Liver (tissue), 9 donors: ENCODE measurements at regions not wholly inside any gene's neighbourhood (a gene's known extent, or its start where the extent isn't known, plus 50 kb on each side); places are given as distances from the start of the nearest gene placed in this dataset.

Experiments used
- DNase-seq: peaks from one replicate; pipeline ENCODE4 v3.0.0-alpha.2; 2017; ENCODE audit warnings: low spot score
- H3K27ac ChIP-seq, 2 donors: one replicate each; pipeline ENCODE4 v1.7.0; 2013; ENCODE audit warnings: inconsistent platforms in 2 of 2, low read length in 2 of 2, control low read depth in 1 of 2, low read depth in 1 of 2, mild to moderate bottlenecking in 1 of 2
- H3K27me3 ChIP-seq, 4 donors: one replicate each; pipeline versions ENCODE4 v1.6.1 to v1.7.0; 2013; ENCODE audit warnings: low read length in 3 of 4, inconsistent platforms in 1 of 4, mild to moderate bottlenecking in 1 of 4, moderate library complexity in 1 of 4; ENCODE audit not compliant: control insufficient read depth in 4 of 4, insufficient read depth in 4 of 4
- H3K36me3 ChIP-seq, 4 donors: one replicate each; pipeline versions ENCODE4 v1.6.1 to v1.7.0; 2013; ENCODE audit warnings: low read length in 3 of 4, mild to moderate bottlenecking in 3 of 4, low read depth in 1 of 4, moderate library complexity in 1 of 4; ENCODE audit not compliant: control insufficient read depth in 4 of 4, insufficient read depth in 3 of 4
- H3K4me1 ChIP-seq, 4 donors: one replicate each; pipeline versions ENCODE4 v1.6.1 to v1.7.0; 2013; ENCODE audit warnings: low read length in 3 of 4, mild to moderate bottlenecking in 3 of 4, moderate library complexity in 1 of 4; ENCODE audit not compliant: control insufficient read depth in 4 of 4, insufficient read depth in 4 of 4
- H3K4me3 ChIP-seq, 3 donors: one replicate each; pipeline versions ENCODE4 v1.6.1 to v1.7.0; 2013; ENCODE audit warnings: low read length in 3 of 3, control low read depth in 1 of 3, low read depth in 1 of 3, mild to moderate bottlenecking in 1 of 3
- H3K9ac ChIP-seq, 2 donors: one replicate each; pipeline ENCODE4 v1.7.0; 2013; ENCODE audit warnings: low read length in 2 of 2, mild to moderate bottlenecking in 2 of 2, moderate library complexity in 2 of 2, control low read depth in 1 of 2, low read depth in 1 of 2
- H3K9me3 ChIP-seq, 4 donors: one replicate each; pipeline versions ENCODE4 v1.6.1 to v1.7.0; 2013; ENCODE audit warnings: low read length in 3 of 4; ENCODE audit not compliant: control insufficient read depth in 4 of 4
- FOXA1 ChIP-seq: IDR thresholded peaks from 2 replicates; pipeline ENCODE4 v1.6.1; 2016; ENCODE audit warnings: antibody characterized with exemption
- GABPA ChIP-seq, 2 donors: IDR thresholded peaks in 1 of 2; conservative IDR thresholded peaks in 1 of 2; 2 replicates each; pipeline ENCODE4 v1.6.1; 2016; ENCODE audit warnings: antibody characterized with exemption in 2 of 2, mild to moderate bottlenecking in 1 of 2, moderate library complexity in 1 of 2
- NR2F2 ChIP-seq: IDR thresholded peaks from 2 replicates; pipeline ENCODE4 v1.6.1; 2016; ENCODE audit warnings: antibody characterized with exemption
- RAD21 ChIP-seq, 2 donors: IDR thresholded peaks; 2 replicates each; pipeline ENCODE4 v1.6.1; 2016; ENCODE audit warnings: antibody characterized with exemption in 2 of 2, mild to moderate bottlenecking in 2 of 2
- RXRA ChIP-seq, 2 donors: IDR thresholded peaks; 2 replicates each; pipeline ENCODE4 v1.6.1; 2017 to 2018; ENCODE audit warnings: antibody characterized with exemption in 2 of 2, mild to moderate bottlenecking in 1 of 2
- SP1 ChIP-seq: IDR thresholded peaks from 2 replicates; pipeline ENCODE4 v1.6.1; 2018; ENCODE audit warnings: antibody characterized with exemption, mild to moderate bottlenecking
- WGBS: extraction: QIAGEN DNeasy Blood & Tissue Kit; methylation state at CpG from one replicate; pipeline ENCODE4 v1.1.7; 2013; 5-methylcytosine and 5-hydroxymethylcytosine counted together
- small RNA-seq: library from RNA; depleted of rRNA; stranded (forward); fragments of <200 nt; gene quantifications from one replicate; pipeline ENCODE3, GENCODE V24; 2014
- TF ChIP-seq, protein P1 (sequence below): IDR thresholded peaks from 2 replicates; pipeline ENCODE4 v1.6.1; 2016; ENCODE audit warnings: antibody characterized with exemption
- TF ChIP-seq, protein P2 (sequence below): IDR thresholded peaks from 2 replicates; pipeline ENCODE4 v1.6.1; 2016; ENCODE audit warnings: antibody characterized with exemption
- TF ChIP-seq, protein P3 (sequence below): fragments of 150-350 bp; IDR thresholded peaks from 2 replicates; pipeline ENCODE4 v1.5.1; 2017; ENCODE audit warnings: improper control_type of control experiment, low read depth, low read length; ENCODE audit not compliant: missing input control
- TF ChIP-seq, protein P4 (sequence below): IDR thresholded peaks from 2 replicates; pipeline ENCODE4 v1.6.1; 2016; ENCODE audit warnings: antibody characterized with exemption, mild to moderate bottlenecking
- donor health status: healthy.
- donor health status: healthy.
- donor health status: healthy.
- donor health status: healthy.
- donor health status: healthy.

DNA sequence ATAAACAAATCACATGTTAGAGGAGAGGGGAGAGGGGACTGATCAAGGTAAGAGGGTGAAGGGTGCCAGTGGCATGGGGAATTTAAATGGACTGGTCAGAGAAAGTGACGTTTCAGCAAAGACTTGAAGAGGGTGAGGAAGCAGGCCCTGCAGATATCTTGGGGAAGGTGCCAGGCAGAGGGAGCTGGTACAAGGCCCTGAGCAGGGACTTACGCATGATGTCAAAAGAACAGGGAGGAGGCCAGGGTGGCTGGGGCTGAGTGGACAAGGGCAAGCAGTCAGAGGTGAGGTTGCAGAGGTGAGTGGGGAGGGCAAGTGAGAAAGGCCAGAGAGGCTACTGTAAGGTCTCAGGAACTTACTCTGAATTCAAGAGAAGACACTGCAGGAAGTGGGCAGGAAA is 53.3 kb upstream of the RMP24 start:
- TF ChIP-seq NR2F2 (no peak), SP1 (no peak), GABPA (IDR thresholded peaks at IDR 0.05 in 1 of 2, conservative IDR thresholded peaks at IDR 0.05 in 1 of 2) (no peak)
- WGBS, result 78% methylated on average over 2 of the region's 2 CpGs

DNA sequence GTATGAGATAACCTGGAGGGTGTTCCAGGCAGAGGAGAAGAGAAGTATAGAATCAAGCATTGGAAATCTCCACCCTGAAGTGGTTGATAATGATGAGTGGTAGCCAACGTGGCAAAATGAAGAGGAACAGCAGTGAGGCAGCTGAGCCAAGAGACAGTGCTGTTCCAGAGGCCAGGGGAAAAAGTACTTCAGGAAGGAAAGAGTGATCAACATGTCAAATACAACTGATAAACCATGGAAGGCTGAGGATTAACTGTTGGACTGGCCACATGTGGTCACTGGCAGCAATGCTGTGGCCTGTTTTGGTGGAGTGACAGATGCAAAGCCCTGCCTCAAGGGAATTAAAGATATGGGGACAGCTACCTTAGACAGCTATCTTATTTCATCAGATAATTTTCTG is 51.9 kb upstream of the RMP24 start:
- no peaks in the 10 kb centered on the region for H3K4me1 ChIP-seq
- no peak overlapping the region for H3K4me3 ChIP-seq
- no peaks in the 10 kb centered on the region for H3K36me3 ChIP-seq
- H3K27me3 ChIP-seq, result peaks cover 0 to 6% (median 0%) of the 10 kb centered on the region in 4 donors
- H3K9ac ChIP-seq, result no peak overlapping the region
- TF ChIP-seq FOXA1 (no peak), NR2F2 (no peak), SP1 (no peak), RXRA (IDR thresholded peaks at IDR 0.05) (no peak), RAD21 (IDR thresholded peaks at IDR 0.05) (no peak)
- TF ChIP-seq, protein P1, sequence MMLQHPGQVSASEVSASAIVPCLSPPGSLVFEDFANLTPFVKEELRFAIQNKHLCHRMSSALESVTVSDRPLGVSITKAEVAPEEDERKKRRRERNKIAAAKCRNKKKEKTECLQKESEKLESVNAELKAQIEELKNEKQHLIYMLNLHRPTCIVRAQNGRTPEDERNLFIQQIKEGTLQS, result no peak
- TF ChIP-seq, protein P2, sequence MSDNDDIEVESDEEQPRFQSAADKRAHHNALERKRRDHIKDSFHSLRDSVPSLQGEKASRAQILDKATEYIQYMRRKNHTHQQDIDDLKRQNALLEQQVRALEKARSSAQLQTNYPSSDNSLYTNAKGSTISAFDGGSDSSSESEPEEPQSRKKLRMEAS, result no peak
- TF ChIP-seq, protein P3, sequence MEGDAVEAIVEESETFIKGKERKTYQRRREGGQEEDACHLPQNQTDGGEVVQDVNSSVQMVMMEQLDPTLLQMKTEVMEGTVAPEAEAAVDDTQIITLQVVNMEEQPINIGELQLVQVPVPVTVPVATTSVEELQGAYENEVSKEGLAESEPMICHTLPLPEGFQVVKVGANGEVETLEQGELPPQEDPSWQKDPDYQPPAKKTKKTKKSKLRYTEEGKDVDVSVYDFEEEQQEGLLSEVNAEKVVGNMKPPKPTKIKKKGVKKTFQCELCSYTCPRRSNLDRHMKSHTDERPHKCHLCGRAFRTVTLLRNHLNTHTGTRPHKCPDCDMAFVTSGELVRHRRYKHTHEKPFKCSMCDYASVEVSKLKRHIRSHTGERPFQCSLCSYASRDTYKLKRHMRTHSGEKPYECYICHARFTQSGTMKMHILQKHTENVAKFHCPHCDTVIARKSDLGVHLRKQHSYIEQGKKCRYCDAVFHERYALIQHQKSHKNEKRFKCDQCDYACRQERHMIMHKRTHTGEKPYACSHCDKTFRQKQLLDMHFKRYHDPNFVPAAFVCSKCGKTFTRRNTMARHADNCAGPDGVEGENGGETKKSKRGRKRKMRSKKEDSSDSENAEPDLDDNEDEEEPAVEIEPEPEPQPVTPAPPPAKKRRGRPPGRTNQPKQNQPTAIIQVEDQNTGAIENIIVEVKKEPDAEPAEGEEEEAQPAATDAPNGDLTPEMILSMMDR, result no peak
- TF ChIP-seq, protein P4, sequence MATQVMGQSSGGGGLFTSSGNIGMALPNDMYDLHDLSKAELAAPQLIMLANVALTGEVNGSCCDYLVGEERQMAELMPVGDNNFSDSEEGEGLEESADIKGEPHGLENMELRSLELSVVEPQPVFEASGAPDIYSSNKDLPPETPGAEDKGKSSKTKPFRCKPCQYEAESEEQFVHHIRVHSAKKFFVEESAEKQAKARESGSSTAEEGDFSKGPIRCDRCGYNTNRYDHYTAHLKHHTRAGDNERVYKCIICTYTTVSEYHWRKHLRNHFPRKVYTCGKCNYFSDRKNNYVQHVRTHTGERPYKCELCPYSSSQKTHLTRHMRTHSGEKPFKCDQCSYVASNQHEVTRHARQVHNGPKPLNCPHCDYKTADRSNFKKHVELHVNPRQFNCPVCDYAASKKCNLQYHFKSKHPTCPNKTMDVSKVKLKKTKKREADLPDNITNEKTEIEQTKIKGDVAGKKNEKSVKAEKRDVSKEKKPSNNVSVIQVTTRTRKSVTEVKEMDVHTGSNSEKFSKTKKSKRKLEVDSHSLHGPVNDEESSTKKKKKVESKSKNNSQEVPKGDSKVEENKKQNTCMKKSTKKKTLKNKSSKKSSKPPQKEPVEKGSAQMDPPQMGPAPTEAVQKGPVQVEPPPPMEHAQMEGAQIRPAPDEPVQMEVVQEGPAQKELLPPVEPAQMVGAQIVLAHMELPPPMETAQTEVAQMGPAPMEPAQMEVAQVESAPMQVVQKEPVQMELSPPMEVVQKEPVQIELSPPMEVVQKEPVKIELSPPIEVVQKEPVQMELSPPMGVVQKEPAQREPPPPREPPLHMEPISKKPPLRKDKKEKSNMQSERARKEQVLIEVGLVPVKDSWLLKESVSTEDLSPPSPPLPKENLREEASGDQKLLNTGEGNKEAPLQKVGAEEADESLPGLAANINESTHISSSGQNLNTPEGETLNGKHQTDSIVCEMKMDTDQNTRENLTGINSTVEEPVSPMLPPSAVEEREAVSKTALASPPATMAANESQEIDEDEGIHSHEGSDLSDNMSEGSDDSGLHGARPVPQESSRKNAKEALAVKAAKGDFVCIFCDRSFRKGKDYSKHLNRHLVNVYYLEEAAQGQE, result no peak
- no peaks in the 10 kb centered on the region for H3K9me3 ChIP-seq
- WGBS, result 44% methylated on average over 1 of the region's 1 CpG
- no peak overlapping the region for H3K27ac ChIP-seq
- no peak for DNase-seq

More for the DNA sequence above, 53.3 kb upstream of the RMP24 start:
- no peak for DNase-seq
- Histone ChIP-seq H3K9ac (no peak overlapping the region), H3K9me3 (no peaks in the 10 kb centered on the region), H3K4me1 (no peaks in the 10 kb centered on the region), H3K27ac (no peak overlapping the region), H3K36me3 (no peaks in the 10 kb centered on the region), H3K4me3 (no peak overlapping the region), H3K27me3 (peaks cover 0 to 6% (median 0%) of the 10 kb centered on the region in 4 donors)

Small RNA genes lying in the stretch of these regions (small RNA-seq; reads per million reads assigned to genes)
- gene MIR187, result 0.35 reads per million, percentile 38 among the genes with 10 or more reads in this experiment
